Left kidney (tissue), 1 donor: ENCODE measurements at regions not wholly inside any gene's neighbourhood (a gene's known extent, or its start where the extent isn't known, plus 50 kb on each side); places are given as distances from the start of the nearest gene placed in this dataset.

Experiments used
- DNase-seq: peaks from one replicate; pipeline ENCODE4 v3.0.0-alpha.2; 2013

DNA sequence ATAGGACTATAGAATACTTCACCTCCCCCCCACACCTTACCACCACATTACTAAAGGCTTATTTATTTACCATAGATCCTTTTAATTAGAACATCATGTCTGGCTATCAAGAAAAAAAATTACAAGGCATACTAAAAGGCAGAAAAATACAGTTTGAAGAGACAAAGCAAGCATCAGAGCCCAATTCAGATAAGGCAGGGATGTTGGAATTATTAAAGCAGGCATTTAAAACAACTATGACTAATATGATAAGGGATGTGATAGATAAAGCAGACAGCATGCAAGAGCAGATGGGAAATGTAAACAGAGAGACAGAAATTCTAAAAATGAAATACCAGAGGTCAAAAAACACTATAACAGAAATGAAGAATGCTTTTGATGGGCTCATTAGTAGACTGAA is 55.4 kb upstream of the SMIM21 start:
- no peak for DNase-seq

DNA sequence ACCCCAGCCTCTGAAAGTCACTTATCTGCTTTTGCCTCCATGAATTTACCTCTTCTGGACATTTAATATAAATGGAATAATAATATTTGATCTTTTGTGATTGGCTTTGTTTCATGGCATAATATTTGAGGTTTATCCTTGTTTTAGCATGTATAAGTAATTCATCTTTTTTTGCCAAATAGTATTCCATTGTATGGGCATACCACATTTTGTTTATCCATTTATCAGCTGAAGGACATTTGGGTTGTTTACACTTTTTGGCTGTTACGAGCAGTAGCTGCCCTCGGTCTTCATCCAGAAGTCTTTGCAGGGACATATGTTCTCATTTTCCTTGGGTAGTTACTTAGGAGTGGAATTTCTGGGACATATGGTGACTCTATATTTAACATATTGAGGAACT is 53.0 kb upstream of the SMIM21 start:
- DNase-seq = no peak

DNA sequence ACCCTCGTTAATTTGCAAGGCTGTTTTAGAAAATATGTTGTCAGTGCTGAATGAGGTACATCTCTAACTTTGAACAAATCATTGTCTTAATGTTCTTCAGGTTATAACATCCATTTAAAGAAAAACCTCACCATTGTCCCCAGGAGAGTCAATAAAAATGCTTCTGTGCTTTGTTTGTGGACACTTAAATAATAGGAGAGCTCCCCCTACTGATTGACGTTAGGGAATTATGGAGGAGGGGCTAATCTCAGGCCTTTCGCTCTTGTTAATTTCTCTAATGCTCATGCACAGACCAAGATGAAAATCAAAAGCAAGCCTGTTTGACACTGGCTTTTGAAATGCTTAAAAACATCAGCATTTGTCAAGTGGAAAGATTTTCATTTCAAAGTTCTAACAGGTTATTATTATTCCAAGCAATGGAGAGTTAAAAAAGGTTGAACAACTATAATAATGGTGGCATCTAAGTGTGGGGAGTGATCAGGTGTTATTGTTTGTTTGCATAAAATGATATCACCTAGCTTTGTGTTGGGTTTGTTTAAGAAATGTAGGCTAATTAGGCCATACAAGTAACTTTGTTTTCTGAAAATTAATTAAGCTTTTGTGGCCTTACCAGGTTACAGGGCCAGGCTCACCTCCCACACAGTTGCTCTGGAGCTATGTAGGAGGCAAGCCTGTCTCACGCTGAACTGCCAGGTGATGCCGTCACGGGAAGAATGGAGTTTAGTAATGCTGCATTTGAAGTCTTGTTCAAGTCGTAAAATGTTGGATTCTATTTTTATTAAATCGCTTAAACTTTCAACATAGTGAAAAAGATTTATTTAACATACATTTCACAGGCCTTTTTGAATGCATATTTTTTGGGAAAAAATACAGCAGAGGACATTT is 51.7 kb upstream of the SMIM21 start:
- DNase-seq = peak; percentile 79

DNA sequence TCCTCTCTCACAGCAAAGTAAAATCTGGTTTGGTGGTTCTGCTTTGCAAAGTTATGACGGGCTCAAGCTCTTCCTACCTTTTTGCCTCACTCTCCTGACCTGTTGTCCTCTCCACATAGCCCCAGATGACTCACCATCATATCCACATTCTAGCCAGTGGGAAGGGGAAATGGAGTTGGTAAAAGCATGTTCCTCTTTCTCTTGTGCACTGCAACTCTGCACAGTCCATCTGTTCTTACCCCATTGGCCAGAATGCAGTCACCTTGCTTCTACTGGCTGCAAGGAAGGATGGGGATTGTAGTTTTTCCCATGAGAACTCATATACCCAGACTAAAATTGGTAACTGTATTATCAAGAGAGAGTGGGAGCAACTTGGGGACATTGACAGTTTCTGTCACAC is 50.4 kb upstream of the SMIM21 start:
- no peak for DNase-seq
